RCC 7860 (cell line): ENCODE measurements at regions not wholly inside any gene's neighbourhood (a gene's known extent, or its start where the extent isn't known, plus 50 kb on each side); places are given as distances from the start of the nearest gene placed in this dataset.
"Not testable (repeated sequence)": the region's sequence is repeated elsewhere in the genome, so short reads cannot be mapped to it uniquely, and the experiment has no call there.

Source experiments
- DNase-seq: peaks from one replicate; pipeline ENCODE4 v3.0.0-alpha.2; 2015; ENCODE audit warnings: low spot score
- FAIRE-seq: peaks from 2 replicates; lab custom pipeline; 2012; peaks lifted over from hg19 to GRCh38; lab: Jason Lieb, UNC

DNA sequence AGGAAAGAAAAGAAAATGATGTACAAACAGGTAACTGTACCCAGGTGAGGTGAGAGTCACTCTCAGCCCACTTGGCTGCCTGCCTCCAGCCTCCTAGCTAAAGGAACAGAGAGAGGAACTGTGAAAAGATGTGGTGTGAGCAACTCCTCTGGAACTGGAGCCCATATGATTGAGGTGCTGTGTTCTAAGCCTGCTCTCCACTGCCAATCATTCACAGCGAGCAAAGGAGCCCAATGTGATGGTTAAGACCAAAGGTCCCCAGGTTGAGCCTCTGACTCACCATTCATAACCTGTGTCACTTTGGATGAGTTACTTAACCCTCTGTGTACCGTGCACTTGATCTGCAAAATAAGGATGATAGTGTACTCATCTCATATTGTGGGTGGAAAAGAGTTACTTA, 868.1 kb upstream of the AUTS2 start:
- DNase-seq (no peak), FAIRE-seq (peak; percentile 27)

DNA sequence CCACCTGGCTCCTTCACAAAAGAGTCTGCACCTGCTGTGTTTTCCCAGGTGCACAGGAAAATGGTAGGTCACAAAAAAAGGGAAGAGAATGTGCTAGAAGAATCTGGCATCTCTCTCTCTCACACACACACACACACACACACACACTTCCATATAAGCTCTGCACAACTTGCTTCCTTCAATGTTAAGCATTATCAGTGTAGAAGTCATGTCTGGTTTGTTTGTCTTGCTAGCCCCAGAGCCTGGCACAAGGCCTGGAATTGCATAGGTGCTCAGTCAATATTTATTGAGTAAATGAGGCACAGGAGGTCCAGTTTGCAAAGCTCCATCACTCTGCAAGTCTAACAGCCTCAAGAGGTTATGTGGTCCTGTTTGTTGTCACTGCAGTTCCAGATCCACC, 867.3 kb upstream of the AUTS2 start:
- DNase-seq (no peak), FAIRE-seq (no peak)

DNA sequence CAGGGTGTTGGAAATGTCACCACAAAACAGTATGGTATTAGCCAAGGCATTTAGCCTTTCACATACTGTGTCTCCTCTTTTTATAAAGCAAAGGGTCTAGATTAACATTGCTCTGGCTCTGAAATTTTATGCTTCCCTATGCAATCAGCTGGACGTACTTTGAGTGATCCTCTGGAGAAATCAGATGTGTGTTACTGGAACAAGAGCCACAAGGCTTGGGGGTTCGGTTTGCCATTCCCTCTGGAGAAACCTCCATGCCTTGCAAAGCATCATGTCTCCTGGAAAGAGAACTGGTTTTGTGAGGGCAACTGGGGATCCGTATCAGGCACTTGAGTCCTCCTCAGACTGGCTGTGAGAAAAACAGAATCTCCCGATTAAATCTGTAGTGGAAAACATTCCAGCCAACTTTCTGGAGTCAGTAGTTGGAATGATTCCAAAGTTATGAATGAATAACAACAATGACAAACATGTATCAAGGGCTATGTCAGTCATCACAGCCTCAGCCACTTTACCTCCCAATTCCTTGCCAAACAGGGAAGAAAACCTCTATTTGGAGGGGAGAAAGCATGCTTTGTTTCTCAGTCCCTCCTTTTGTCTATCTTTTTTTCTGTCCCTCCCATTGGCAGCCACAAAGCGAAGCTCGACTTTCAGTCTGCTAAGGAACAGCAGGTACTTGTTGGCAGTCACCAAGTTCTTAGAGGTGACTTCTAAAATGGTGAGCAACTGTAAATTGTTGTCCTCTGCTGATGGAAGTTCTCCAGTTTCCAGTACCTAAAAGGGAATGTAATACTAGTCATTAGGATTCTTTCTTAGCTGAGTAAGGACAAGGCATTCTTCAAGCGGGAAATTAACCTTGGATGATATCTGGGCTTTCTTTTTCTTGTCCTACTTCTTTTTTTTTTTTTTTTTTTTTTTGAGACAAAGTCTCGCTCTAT, 864.8 kb upstream of the AUTS2 start:
- FAIRE-seq (no peak), DNase-seq (peak; percentile 15)

DNA sequence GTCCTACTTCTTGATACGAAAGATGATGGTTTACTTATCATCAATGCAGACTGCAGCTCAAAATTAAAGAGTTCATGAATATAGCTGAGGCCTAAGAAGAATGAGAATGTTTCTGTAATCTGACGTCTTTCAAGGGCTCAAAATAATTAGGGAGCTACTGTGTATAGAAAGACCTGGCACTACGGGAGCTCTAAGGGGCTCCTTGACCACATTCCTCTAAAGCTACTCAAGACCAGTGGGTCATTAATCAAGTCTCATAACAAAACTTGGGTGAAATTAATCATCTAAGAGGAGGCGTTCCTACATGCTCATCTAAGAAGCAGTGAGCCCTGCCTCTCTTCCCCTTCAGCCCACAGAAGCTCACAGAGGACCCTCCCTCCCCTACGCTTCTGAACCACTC, 863.8 kb upstream of the AUTS2 start:
- no peak for FAIRE-seq
- no peak for DNase-seq

DNA sequence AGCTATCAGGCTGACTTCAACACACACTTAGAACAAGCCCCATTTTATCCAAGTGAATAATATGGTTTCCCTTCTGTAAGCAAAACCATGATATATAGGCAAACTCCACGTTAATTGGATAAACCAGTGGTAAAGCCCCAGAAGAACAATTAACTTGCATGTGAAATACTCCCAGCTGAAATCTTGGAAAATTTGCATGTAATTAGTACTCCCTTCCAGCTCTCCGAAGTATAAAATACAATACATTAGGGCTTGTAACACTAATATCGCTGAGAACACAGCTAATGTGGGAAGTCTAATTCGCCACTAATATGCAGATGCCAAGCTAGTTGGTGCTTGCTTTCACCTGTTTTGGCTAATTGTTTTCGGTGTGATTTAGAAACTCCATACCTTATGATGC, 859.0 kb upstream of the AUTS2 start:
- DNase-seq (no peak), FAIRE-seq (no peak)

DNA sequence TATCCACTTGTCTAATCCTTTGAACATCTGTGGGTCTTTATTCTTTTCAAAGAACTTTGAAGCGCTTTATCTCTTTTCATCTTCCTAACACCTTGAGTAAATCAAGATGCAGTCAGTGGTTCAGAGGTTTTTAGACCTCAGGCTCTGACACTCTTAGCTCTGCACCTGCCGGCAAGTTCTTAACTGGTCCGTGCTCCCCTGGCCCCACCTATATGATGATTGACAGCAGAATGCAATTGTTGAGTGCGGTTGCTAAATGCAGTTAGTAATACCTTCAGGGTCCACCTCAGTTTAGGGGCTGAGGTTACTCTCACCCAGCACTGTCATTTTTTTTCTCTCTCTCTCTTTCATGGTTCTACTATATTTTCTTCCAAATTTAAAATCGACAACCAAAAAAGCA, 854.2 kb upstream of the AUTS2 start:
- no peak for DNase-seq
- no peak for FAIRE-seq

DNA sequence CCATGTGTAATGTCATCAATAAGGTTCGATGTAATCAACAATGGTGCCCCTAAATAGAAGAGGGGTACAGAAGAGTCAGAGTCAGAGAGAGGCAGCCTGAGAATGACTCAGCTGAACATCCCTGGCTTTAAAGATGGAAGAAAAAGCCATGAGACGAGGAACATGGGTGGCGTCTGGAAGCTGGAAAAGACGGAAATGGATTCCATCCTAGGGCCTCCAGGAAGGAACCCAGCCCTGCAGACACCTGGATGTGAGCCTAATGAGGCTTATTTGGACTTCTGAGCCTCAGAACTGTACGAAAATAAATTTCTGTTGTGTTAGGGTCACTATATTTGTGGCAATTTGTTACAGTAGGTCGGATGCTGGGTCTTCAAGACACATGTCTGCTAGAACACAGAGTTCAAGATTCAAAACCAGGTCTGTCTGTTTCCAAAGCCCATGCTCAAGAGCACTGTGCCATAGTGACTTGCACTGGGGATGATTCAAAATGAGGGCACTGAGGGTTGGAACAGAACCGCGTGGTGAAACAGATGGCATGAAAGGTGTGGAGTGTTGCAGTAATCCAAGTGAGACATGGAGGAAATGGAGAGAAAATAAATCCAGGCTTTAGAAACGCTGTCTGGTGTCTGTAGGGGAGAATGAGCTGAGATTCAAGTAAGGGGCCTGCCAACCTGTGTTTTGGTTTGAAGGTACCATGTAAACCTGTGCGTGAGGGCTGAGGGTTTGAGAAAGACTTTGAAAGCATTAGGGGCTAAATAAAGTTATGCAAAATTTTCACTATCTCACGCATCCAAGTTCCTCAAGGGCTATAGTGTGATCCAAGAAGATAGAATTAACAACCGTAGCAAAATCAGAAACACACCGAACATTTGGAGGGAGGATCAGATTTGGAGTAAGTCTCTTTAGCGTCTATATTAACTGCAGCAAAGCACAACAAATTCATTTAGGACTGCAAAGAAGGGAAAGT, 849.1 kb upstream of the AUTS2 start:
- no peak for FAIRE-seq
- DNase-seq, result no peak

DNA sequence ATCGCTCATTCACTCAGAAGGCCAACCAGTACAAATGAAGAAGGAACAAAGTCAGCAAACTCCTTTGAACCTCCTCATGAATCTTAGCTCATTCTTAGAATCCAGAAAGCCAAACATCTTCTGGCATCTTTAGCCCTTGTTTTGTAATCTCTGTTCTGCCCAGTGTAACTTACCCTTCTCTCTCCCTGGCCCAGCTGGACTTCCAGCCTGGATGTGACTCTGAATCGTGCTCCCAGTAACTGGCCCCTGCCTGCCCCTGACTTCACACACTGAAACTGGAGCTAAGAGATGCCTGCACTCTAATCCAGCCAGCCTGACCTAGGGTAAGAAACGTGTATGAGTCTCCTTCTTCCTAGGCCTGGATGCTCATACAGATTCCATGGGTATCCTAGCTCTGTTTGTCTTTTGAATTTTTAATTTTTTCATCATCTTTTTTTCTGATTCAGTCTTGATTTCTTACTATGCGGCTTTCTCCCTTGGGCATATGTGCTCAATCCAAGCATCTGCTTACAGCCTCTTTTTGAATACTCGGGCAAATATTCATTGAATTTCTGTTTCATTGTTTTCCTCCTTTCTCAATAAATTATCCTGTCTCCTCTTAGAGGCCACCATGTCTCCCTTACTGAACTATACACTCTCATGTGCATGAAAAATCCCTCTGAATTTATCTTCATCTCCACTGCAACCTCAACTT, 845.6 kb upstream of the AUTS2 start:
- DNase-seq (no peak), FAIRE-seq (no peak)

DNA sequence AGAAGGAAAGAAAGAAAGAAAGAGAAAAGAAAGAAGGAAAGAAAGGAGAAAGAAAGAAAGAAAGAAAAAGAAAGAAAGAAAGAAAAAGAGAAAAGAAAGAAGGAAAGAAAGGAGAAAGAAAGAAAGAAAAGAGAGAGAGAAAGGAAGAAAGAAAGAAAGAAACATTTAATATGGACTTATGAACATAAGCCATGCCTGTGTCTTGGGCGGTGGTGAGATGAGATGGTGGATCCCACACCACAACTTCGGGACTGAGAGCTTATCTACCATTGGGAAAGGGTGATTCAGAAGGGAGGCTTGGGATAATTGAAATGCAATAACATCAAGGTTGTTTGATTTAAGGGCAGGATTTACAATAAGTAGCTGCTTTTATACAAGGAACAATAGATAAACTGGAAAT, 843.9 kb upstream of the AUTS2 start:
- DNase-seq, result no peak
- FAIRE-seq, result no peak

DNA sequence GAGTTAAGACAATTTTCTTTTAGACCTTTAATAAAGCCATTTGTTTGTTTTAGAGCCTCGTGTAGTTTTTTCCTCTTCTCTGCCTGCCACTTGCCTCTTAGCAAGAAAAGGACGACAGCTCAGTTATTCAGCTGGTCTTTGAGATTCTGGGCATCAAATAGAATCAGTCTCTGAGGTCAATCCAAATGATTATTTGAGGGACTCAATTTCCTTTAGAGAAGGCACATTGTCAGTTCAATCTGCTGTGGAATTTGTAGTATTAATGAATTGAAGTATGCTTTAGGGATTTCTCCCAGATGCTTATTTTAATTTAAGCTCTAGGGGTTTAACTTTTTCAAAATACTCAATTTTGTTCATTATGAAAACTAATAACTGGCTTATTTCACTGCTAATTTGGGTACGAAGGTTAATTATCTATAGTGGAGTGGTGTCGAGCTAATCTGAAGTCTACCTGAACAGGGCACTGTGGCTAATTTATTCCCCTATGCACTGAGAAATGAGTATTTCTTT, 841.2 kb upstream of the AUTS2 start:
- DNase-seq, result no peak
- FAIRE-seq, result no peak

DNA sequence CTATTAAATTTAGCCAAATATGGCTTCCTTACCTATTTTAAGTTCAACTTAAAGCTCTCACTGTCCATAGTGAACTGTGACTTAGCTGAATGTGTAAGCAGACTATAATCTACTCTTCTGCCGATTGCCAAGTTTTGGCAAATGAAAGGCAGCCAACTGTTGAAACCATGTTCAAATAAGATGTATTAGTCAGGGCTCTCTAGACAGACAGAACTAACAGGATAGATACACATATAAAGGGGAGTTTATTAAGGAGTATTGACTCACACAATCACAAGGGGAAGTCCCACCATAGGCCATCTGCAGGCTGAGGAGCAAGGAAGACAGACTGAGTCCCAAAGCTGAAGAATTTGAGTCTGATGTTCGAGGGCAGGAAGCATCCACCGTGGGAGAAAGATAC, 837.7 kb upstream of the AUTS2 start:
- FAIRE-seq, result peak; percentile 86
- DNase-seq, result peak; percentile 81

DNA sequence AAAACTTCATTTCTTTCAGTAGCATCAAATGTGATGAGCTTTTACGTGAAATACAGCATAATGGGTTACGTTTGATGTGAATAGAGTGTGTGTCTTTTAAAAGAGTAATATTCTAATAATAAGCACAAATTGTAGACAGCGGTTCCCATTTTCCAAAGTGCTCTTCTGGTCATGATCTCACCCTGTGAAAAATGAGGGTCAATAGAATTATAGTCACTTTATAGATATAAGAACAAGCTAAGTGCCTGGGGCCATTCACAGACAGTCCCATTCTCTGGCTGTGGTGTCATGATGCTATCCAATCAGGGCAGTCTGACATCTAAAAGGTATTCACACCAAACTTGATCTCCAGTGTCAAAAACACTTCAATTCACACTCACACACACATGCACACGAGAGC, 830.8 kb upstream of the AUTS2 start:
- FAIRE-seq, result no peak
- no peak for DNase-seq

DNA sequence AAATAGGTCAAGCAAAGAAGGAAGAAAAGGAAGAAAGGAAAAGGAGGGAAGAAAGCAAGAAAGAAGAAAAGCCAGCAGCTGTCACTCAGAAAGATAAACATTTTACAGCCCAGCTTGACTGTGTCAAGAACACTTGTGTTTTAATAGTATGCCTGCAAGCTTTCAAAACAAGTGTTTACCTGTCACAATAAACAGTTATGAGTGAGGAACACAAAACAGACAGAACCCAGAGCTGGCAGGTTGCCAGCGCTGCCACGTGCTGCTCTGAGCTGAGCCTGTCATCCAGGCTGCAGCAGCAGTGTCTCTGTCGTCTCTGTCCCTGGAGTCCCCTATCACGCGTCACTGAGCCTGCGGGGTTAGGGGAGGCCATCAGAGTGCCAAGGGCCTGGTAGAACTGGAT, 827.6 kb upstream of the AUTS2 start:
- no peak for FAIRE-seq
- no peak for DNase-seq

DNA sequence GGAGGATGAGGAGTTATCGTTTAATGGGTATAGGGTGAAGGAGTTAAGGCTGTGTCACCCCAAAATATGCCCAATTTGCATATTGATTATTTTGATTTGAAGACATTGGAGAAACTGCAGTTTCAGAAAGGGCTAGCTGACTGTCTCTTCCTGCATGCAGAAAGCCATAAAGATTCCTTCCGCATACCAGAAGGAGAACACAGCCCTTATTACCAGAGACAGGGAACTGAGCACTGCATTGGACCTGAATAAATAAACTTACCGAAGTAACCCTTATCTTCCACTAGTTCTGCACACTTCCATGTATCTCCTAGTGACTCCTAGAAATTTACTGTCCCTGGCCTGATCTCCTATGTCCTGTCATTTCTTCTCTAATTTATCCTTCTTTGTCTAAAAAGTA, 821.9 kb upstream of the AUTS2 start:
- no peak for FAIRE-seq

DNA sequence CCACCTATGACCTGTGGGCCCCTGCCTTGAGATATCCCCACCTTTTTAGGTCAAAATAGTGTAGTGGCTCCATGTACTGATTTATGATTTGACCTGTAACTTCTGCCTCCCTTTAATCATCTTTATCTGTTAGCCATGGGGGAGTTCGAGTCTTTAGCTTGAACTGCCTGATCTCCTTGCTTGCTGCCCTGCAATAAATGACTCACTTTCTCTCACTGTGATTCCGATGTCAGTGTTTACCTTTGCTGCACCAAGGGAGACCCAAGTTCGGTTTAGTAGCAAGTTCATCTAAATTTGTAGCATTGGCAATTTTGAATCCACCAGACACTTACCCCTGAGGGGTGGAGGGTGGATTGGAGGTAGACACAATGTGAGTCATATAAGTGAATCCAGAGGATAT, 814.6 kb upstream of the AUTS2 start:
- DNase-seq (peak; percentile 79), FAIRE-seq (peak; percentile 87)

More for the DNA sequence above, 821.9 kb upstream of the AUTS2 start:
- no peak for DNase-seq

DNA sequence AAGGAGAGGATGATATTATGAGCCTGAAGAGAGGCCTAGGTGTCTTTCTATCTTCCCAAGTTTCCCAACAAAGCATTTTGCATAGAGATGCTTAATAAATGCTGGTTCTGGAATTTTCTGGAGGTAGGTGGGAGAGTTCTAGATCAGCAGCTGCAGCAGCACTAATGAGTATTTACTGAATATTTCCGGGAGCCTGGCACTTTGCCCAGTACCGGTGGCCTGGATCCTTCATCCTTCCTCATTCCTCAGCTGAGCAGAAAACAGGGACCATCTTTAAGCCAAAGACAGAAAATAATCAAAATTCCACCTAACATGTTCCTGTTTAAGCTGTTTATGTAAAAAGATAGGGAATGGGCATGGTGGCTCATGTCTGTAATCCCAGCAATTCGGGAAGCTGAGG, 813.2 kb upstream of the AUTS2 start:
- FAIRE-seq (peak; percentile 35), DNase-seq (peak; percentile 55)

DNA sequence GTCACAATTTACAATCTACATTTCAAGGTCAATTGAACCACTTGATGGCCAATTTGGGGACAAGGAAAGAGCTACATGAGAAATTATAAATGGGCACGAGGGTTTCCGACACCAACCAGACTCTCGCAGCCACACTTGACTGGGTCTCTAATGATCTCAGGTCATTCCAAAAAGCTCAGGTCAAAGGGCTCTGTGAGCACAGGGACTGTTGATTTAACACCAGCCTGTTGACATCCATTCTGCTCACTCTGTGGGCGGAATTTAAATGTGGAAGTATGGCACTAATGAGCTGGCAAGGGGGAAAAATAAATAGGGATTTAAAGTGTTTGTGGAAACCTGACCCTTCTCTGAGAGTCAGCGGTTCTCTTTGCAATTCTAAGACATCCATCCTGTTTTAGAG, 810.7 kb upstream of the AUTS2 start:
- DNase-seq (no peak), FAIRE-seq (peak; percentile 81)

DNA sequence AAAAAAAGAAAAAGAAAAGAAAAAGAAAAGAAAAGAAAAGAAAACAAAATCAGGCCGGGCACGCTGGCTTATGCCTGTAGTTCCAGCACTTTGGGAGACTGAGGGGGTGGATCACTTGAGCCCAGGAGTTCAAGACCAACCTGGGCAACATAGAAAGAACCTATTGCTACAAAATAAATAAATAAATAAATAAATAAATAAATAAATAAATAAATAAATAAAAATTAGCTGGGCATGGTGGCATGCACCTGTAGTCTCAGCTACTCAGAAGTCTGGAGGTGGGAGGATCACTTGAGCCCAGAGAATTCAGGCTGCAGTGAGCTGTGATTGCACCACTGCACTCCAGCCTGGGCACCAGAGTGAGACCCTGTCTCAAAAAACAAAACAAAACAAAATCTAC, 809.7 kb upstream of the AUTS2 start:
- DNase-seq, FAIRE-seq: not testable (repeated sequence)

DNA sequence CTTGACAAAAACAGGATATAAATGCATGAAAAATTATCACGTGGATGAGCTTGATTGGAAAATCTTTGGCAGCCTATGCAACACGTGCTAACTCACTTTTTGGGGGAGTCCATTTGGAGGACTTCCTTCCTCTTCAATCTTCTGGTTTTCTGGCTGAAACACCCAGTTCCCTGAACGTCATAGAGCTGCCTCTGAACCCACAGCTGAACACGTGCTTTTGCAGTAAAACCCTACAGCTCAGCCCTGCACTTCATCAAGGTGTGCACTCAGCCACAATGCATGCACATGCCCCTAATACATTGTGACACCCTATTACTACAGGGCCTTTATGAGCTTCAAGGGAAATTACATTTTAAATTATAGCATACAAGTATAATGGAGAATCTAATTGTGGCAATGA, 808.7 kb upstream of the AUTS2 start:
- no peak for FAIRE-seq
- no peak for DNase-seq

DNA sequence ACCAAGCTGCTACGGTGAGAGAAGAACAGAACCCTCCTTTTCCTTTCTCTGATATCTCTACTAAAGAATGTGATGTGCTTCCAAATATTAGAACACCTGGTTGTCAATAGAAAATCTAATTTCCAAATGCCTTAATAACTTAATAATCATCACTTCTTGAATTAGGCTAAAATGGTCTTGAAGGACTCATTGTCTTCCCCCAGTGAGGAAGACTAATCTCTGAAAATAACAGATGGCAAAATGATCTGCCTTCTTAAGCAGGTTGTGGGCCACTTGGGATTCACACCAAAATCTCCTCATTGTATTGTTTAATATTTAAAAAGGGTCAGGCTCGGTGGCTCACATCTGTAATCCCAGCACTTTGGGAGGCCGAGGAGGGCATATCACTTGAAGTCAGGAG, 805.9 kb upstream of the AUTS2 start:
- no peak for DNase-seq
- FAIRE-seq, result no peak

DNA sequence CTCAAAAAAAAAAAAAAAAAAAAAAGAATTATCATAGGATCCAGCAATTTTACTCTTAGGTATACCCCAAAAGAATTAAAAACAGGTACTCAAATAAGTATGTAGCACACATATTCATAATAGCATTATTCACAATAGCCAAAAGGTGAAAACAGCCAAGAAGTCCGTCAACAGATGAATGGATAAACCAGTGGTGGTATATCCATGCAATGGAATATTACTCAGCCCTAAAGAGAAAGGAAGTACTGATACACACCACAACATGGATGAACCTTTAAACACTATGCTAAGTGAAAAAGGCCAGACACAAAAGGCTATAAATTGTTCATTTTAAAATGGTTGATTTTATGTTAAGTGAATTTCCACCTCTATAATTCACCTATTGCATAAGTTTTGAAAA, 804.8 kb upstream of the AUTS2 start:
- no peak for DNase-seq
- no peak for FAIRE-seq
